ENCODE measurements at regions not wholly inside any gene's neighbourhood (a gene's known extent, or its start where the extent isn't known, plus 50 kb on each side); places are given as distances from the start of the nearest gene placed in this dataset.

GRCh38 chr1:118659646-118660045 lies 328.5 kb downstream of the TBX15 start (continued):
- no peak for TF ChIP-seq CREB1 (CRISPR knock-in tag; IDR thresholded peaks at IDR 0.05; ENCODE audit: low read depth)

GRCh38 chr1:118650107-118650807 lies 337.9 kb downstream of the TBX15 start:
- Mint-ChIP-seq H3K27ac (no peak overlapping the region), H3K4me1 (peaks cover 8% of the 10 kb centered on the region; the same call in 2 of the 3 replicates), H3K4me3 (no peak overlapping the region), H3K9me3 (peaks cover 8% of the 10 kb centered on the region), H3K27me3 (ENCODE audit: insufficient read depth, low read depth, poor library complexity) (peaks cover 1% of the 10 kb centered on the region), H3K36me3 (ENCODE audit: low read depth) (no peaks in the 10 kb centered on the region)
- Histone ChIP-seq H4K20me1 (replicated peaks; ENCODE audit: insufficient read depth) (no peaks in the 10 kb centered on the region), H3K9me2 (ENCODE audit: insufficient read depth) (peaks cover 7% of the 10 kb centered on the region; the same call in 1 of the 2 replicates), H3F3A (replicated peaks; ENCODE audit: low read depth) (no peaks in the 10 kb centered on the region), H3K27me3 (ENCODE audit: insufficient read depth) (no peaks in the 10 kb centered on the region), H3K79me2 (replicated peaks; ENCODE audit: insufficient read depth) (no peaks in the 10 kb centered on the region), H3K27ac (ENCODE audit: low read depth) (no peak overlapping the region), H3K4me1 (ENCODE audit: insufficient read depth) (no peaks in the 10 kb centered on the region; the same call in 1 of the 2 replicates), H2AFZ (no peak overlapping the region), H3K4me2 (no peak overlapping the region), H3K36me3 (ENCODE audit: insufficient read depth) (0 out of 2 replicates have a peak, but pooled peaks cover 3% of the 10 kb centered on the region), H3K4me3 (no peak overlapping the region)
- ATAC-seq: no peak
- no peak for DNase-seq (ENCODE audit: low spot score)
- TF ChIP-seq POLR2AphosphoS5 (IDR thresholded peaks at IDR 0.05; ENCODE audit: low read depth) (no peak), ZNF331 (CRISPR knock-in tag; IDR thresholded peaks at IDR 0.05; ENCODE audit: low read depth) (no peak), STAT1 (IDR thresholded peaks at IDR 0.05; ENCODE audit: unreplicated experiment) (no peak), EZH2 (IDR thresholded peaks at IDR 0.05; ENCODE audit: low read depth, unreplicated experiment) (no peak), ETS1 (IDR thresholded peaks at IDR 0.05) (no peak), CTCF (conservative IDR thresholded peaks at IDR 0.05; ENCODE audit: low read depth in 2 of 2) (no peak), NANOG (IDR thresholded peaks at IDR 0.05; ENCODE audit: borderline replicate concordance) (no peak), REST (IDR thresholded peaks at IDR 0.05; ENCODE audit: unreplicated experiment) (no peak), JUNB (IDR thresholded peaks at IDR 0.05; ENCODE audit: unreplicated experiment) (no peak), CREB1 (CRISPR knock-in tag; IDR thresholded peaks at IDR 0.05; ENCODE audit: low read depth) (no peak), EZH2phosphoT487 (IDR thresholded peaks at IDR 0.05; ENCODE audit: unreplicated experiment) (no peak), ZNF462 (CRISPR knock-in tag; IDR thresholded peaks at IDR 0.05) (no peak)
